PC-9 (cell line): ENCODE measurements at regions not wholly inside any gene's neighbourhood (a gene's known extent, or its start where the extent isn't known, plus 50 kb on each side); places are given as distances from the start of the nearest gene placed in this dataset.

ENCODE experiments used
- BruUV-seq: library from RNA; stranded (reverse); fragments of 400-500 nt; replicated peaks from 2 replicates; lab custom pipeline; 2021; lab: Mats Ljungman, UMichigan
- CTCF ChIA-PET: fragments of 300-600 bp; sonication (Branson Sonifier 250); formaldehyde crosslinking; loops from one replicate; lab custom pipeline; 2022; ENCODE audit warnings: antibody characterized with exemption; lab: Charles Lee
- POLR2A ChIA-PET: fragments of 300-600 bp; sonication (Branson Sonifier 250); formaldehyde crosslinking; loops from one replicate; lab custom pipeline; 2022; ENCODE audit warnings: antibody characterized with exemption; ENCODE audit not compliant: unreplicated experiment; lab: Charles Lee
- DNase-seq, 2 experiments: peaks; one replicate each; pipeline versions ENCODE4 v3.0.0 to v3.0.0-alpha.2; 2015 to 2022; ENCODE audit warnings: mixed read lengths in 1 of 2
- H2AFZ ChIP-seq: fragments of 200-600 bp; sonication (generic); 2 replicates; pipeline ENCODE4 v1.8.1; 2017; ENCODE audit warnings: antibody characterized with exemption
- H3F3A ChIP-seq: fragments of 200-600 bp; sonication (generic); 2 replicates; pipeline ENCODE4 v1.8.1; 2017; ENCODE audit warnings: antibody characterized with exemption, mild to moderate bottlenecking, low read depth; ENCODE audit not compliant: insufficient read depth
- H3K27ac ChIP-seq: fragments of 200-600 bp; sonication (generic); 2 replicates; pipeline ENCODE4 v1.6.1; 2016; ENCODE audit warnings: mixed run types
- H3K27me3 ChIP-seq: fragments of 200-600 bp; sonication (generic); 2 replicates; pipeline ENCODE4 v1.6.1; 2016; ENCODE audit warnings: low read depth, mixed run types; ENCODE audit not compliant: insufficient read depth
- H3K36me3 ChIP-seq: fragments of 200-600 bp; sonication (generic); 2 replicates; pipeline ENCODE4 v1.6.1; 2016; ENCODE audit warnings: low read depth, mixed run types
- H3K4me1 ChIP-seq: fragments of 200-600 bp; sonication (generic); replicated peaks from 2 replicates; pipeline ENCODE4 v1.6.1; 2016; ENCODE audit warnings: mixed run types; ENCODE audit not compliant: insufficient read depth
- H3K4me2 ChIP-seq: fragments of 200-600 bp; sonication (generic); 2 replicates; pipeline ENCODE4 v1.6.1; 2017; ENCODE audit warnings: mixed run types
- H3K4me3 ChIP-seq: fragments of 200-600 bp; sonication (generic); 2 replicates; pipeline ENCODE4 v1.6.1; 2016; ENCODE audit warnings: mixed run types
- H3K79me2 ChIP-seq: fragments of 200-600 bp; sonication (generic); 2 replicates; pipeline ENCODE4 v1.6.1; 2017; ENCODE audit warnings: low read depth, mixed run types
- H3K9me2 ChIP-seq: fragments of 200-600 bp; sonication (generic); 2 replicates; pipeline ENCODE4 v1.8.1; 2017; ENCODE audit warnings: mild to moderate bottlenecking; ENCODE audit not compliant: insufficient read depth
- H3K9me3 ChIP-seq: fragments of 200-600 bp; sonication (generic); 2 replicates; pipeline ENCODE4 v1.8.1; 2016; ENCODE audit warnings: low read depth; ENCODE audit not compliant: insufficient read depth
- H4K20me1 ChIP-seq: fragments of 200-600 bp; sonication (generic); 2 replicates; pipeline ENCODE4 v1.8.1; 2017; ENCODE audit not compliant: insufficient read depth
- EZH2 ChIP-seq: fragments of 200-600 bp; sonication (generic); IDR thresholded peaks from 2 replicates; pipeline ENCODE4 v1.8.0; 2017; ENCODE audit warnings: antibody characterized with exemption, low read depth
- intact Hi-C: fragments of 100-400 bp; cut with micrococcal nuclease; formaldehyde crosslinking; loops from one replicate; pipeline ENCODE4 v1.10.0; 2022; ENCODE audit not compliant: unreplicated experiment
- TF ChIP-seq, protein P1 (sequence below): fragments of 200-600 bp; sonication (generic); conservative IDR thresholded peaks from 2 replicates; pipeline ENCODE4 v1.6.1; 2017; ENCODE audit warnings: mixed run types, antibody characterized with exemption, mild to moderate bottlenecking, moderate library complexity

- no peak overlapping the region for H3K4me3 ChIP-seq
- no peaks in the 10 kb centered on the region for H3K27me3 ChIP-seq
- no peaks in the 10 kb centered on the region for H3K4me1 ChIP-seq
- POLR2A ChIA-PET = no interaction called here
- BruUV-seq = no TSS peak
- H3K27ac ChIP-seq = no peak overlapping the region
- no peak for DNase-seq
- TF ChIP-seq EZH2 = no peak
- TF ChIP-seq, protein P1, sequence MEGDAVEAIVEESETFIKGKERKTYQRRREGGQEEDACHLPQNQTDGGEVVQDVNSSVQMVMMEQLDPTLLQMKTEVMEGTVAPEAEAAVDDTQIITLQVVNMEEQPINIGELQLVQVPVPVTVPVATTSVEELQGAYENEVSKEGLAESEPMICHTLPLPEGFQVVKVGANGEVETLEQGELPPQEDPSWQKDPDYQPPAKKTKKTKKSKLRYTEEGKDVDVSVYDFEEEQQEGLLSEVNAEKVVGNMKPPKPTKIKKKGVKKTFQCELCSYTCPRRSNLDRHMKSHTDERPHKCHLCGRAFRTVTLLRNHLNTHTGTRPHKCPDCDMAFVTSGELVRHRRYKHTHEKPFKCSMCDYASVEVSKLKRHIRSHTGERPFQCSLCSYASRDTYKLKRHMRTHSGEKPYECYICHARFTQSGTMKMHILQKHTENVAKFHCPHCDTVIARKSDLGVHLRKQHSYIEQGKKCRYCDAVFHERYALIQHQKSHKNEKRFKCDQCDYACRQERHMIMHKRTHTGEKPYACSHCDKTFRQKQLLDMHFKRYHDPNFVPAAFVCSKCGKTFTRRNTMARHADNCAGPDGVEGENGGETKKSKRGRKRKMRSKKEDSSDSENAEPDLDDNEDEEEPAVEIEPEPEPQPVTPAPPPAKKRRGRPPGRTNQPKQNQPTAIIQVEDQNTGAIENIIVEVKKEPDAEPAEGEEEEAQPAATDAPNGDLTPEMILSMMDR = no peak
- no peak overlapping the region for H3K4me2 ChIP-seq
- CTCF ChIA-PET = no interaction called here
- no peaks in the 10 kb centered on the region for H4K20me1 ChIP-seq
- intact Hi-C loops = no loop called here
- H3F3A ChIP-seq = no peaks in the 10 kb centered on the region
- no peaks in the 10 kb centered on the region for H3K79me2 ChIP-seq
- H3K9me2 ChIP-seq = no peaks in the 10 kb centered on the region
- H3K9me3 ChIP-seq = no peaks in the 10 kb centered on the region
- H3K36me3 ChIP-seq = no peaks in the 10 kb centered on the region
- H2AFZ ChIP-seq = no peak overlapping the region
Measured at GRCh38 chr2:14132386-14132785, 500.1 kb upstream of the LRATD1 start.

DNA sequence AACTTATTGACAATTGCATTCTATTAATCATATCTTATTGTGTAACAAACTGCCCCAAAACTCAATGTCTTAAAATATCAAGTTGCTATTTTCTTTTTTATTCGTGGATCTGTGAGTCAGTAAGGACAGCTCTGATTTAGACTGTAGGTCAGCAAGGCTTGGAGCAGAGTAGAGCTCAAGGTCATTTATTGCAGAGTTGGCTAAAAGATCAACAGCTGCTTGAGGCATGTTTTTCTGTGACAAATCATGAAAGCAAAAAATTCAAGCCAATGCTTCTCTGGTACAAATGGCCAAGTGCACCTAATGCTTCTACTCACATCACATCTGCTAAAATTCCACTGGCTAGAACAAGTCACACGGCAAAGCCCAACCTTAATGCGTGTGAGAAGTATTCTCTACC, 497.7 kb upstream of the LRATD1 start:
- H4K20me1 ChIP-seq = no peaks in the 10 kb centered on the region
- no peak for TF ChIP-seq EZH2
- TF ChIP-seq, protein P1 = no peak
- H3F3A ChIP-seq = no peaks in the 10 kb centered on the region
- no peaks in the 10 kb centered on the region for H3K27me3 ChIP-seq
- DNase-seq = no peak
- no peaks in the 10 kb centered on the region for H3K36me3 ChIP-seq
- H3K27ac ChIP-seq = no peak overlapping the region
- BruUV-seq = no TSS peak
- no peaks in the 10 kb centered on the region for H3K9me2 ChIP-seq
- no peaks in the 10 kb centered on the region for H3K9me3 ChIP-seq
- H3K4me2 ChIP-seq = no peak overlapping the region
- intact Hi-C loops = no loop called here
- ChIA-PET CTCF (no interaction called here), POLR2A (no interaction called here)
- no peaks in the 10 kb centered on the region for H3K79me2 ChIP-seq
- no peak overlapping the region for H3K4me3 ChIP-seq
- H3K4me1 ChIP-seq = no peaks in the 10 kb centered on the region
- no peak overlapping the region for H2AFZ ChIP-seq

DNA sequence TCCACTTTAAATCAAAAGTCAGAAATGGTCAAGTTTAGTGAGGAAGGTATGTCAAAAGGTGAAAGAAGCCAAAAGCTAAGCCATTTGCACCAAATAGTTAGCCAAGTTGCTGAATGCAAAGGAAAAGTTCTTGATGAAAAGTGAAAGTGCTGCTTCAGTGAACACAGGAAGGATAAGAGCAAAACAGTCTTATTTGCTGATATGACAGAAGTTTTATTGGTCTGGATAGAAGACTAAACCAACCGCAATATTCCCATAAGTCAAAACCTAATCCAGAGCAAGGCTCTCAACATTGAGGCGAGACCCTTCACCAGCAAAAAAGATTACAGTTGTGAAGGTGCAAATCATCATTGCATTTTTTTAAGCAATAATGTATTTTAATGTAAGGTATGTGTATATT, 496.5 kb upstream of the LRATD1 start:
- H4K20me1 ChIP-seq = no peaks in the 10 kb centered on the region
- no peaks in the 10 kb centered on the region for H3K4me1 ChIP-seq
- no TSS peak for BruUV-seq
- no peak overlapping the region for H3K4me2 ChIP-seq
- ChIA-PET POLR2A (no interaction called here), CTCF (no interaction called here)
- H3K79me2 ChIP-seq = no peaks in the 10 kb centered on the region
- DNase-seq = no peak
- no peaks in the 10 kb centered on the region for H3K36me3 ChIP-seq
- no peaks in the 10 kb centered on the region for H3K9me2 ChIP-seq
- TF ChIP-seq, protein P1 = no peak
- TF ChIP-seq EZH2 = no peak
- no peak overlapping the region for H2AFZ ChIP-seq
- H3K4me3 ChIP-seq = no peak overlapping the region
- no peaks in the 10 kb centered on the region for H3K27me3 ChIP-seq
- H3F3A ChIP-seq = no peaks in the 10 kb centered on the region
- no peak overlapping the region for H3K27ac ChIP-seq
- intact Hi-C loops = no loop called here
- H3K9me3 ChIP-seq = no peaks in the 10 kb centered on the region
